HepG2 (cell line): ENCODE measurements at regions not wholly inside any gene's neighbourhood (a gene's known extent, or its start where the extent isn't known, plus 50 kb on each side); places are given as distances from the start of the nearest gene placed in this dataset.

Experiments
- TF ChIP-seq, protein P1 (sequence below): sonication (generic); formaldehyde crosslinking; IDR thresholded peaks from 2 replicates; pipeline ENCODE4 v1.5.0; 2020; ENCODE audit warnings: mild to moderate bottlenecking, missing genetic modification reagents, moderate library complexity
- TF ChIP-seq, protein P2 (sequence below): sonication (generic); formaldehyde crosslinking; IDR thresholded peaks from 2 replicates; pipeline ENCODE4 v1.5.1; 2020; ENCODE audit warnings: missing genetic modification reagents, mild to moderate bottlenecking, borderline replicate concordance
- TF ChIP-seq, protein P3 (sequence below): sonication (generic); formaldehyde crosslinking; IDR thresholded peaks from 2 replicates; pipeline ENCODE4 v1.4.0; 2020; ENCODE audit warnings: missing genetic modification reagents

DNA sequence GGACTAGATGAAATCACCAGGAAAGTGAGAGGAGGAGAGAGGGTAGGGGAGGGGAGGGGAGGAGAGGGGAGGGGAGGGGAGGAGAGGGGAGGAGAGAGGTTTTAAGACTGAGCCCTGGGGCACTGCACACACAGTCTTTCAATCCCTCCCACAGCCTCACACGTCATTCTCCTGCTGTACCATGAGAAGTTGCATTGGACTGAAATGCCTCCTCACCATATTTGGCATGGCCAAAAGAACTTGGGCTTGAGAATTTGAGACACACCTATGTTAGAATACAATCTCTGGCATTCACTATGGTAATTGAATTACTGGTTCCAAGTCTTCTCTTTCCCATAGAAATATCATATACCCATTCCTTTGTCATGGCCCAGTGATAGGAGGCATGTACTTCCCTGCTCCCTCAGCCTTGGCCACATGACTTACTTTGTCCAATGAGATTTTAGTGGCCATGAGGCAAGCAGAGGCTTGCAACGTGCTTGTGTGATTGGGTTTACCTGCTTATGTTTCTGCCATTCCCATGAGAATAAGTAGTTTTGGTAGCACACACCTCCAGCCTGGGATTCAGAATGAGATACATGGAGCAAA is 133.3 kb upstream of the SMARCA2 start:
- TF ChIP-seq, protein P1, sequence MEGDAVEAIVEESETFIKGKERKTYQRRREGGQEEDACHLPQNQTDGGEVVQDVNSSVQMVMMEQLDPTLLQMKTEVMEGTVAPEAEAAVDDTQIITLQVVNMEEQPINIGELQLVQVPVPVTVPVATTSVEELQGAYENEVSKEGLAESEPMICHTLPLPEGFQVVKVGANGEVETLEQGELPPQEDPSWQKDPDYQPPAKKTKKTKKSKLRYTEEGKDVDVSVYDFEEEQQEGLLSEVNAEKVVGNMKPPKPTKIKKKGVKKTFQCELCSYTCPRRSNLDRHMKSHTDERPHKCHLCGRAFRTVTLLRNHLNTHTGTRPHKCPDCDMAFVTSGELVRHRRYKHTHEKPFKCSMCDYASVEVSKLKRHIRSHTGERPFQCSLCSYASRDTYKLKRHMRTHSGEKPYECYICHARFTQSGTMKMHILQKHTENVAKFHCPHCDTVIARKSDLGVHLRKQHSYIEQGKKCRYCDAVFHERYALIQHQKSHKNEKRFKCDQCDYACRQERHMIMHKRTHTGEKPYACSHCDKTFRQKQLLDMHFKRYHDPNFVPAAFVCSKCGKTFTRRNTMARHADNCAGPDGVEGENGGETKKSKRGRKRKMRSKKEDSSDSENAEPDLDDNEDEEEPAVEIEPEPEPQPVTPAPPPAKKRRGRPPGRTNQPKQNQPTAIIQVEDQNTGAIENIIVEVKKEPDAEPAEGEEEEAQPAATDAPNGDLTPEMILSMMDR (CRISPR knock-in tag), result no peak
- TF ChIP-seq, protein P2, sequence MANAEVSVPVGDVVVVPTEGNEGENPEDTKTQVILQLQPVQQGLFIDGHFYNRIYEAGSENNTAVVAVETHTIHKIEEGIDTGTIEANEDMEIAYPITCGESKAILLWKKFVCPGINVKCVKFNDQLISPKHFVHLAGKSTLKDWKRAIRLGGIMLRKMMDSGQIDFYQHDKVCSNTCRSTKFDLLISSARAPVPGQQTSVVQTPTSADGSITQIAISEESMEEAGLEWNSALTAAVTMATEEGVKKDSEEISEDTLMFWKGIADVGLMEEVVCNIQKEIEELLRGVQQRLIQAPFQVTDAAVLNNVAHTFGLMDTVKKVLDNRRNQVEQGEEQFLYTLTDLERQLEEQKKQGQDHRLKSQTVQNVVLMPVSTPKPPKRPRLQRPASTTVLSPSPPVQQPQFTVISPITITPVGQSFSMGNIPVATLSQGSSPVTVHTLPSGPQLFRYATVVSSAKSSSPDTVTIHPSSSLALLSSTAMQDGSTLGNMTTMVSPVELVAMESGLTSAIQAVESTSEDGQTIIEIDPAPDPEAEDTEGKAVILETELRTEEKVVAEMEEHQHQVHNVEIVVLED, result no peak
- TF ChIP-seq, protein P3, sequence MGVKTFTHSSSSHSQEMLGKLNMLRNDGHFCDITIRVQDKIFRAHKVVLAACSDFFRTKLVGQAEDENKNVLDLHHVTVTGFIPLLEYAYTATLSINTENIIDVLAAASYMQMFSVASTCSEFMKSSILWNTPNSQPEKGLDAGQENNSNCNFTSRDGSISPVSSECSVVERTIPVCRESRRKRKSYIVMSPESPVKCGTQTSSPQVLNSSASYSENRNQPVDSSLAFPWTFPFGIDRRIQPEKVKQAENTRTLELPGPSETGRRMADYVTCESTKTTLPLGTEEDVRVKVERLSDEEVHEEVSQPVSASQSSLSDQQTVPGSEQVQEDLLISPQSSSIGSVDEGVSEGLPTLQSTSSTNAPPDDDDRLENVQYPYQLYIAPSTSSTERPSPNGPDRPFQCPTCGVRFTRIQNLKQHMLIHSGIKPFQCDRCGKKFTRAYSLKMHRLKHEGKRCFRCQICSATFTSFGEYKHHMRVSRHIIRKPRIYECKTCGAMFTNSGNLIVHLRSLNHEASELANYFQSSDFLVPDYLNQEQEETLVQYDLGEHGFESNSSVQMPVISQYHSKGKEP (CRISPR knock-in tag), result no peak
